Spleen (tissue), 11 donors: ENCODE measurements at regions not wholly inside any gene's neighbourhood (a gene's known extent, or its start where the extent isn't known, plus 50 kb on each side); places are given as distances from the start of the nearest gene placed in this dataset.

Experiments used
- DNase-seq: peaks from one replicate; pipeline ENCODE4 v3.0.0-alpha.2; 2020
- H3K27ac ChIP-seq, 8 donors: fragments of 200-600 bp; sonication (generic) in 7 of 8; 1 replicate in 4 of 8; 2 replicates in 4 of 8; pipeline versions ENCODE4 v1.5.0 to v1.8.0; 2016 to 2021; ENCODE audit warnings: inconsistent platforms in 4 of 8, mild to moderate bottlenecking in 4 of 8, moderate library complexity in 1 of 8
- H3K27me3 ChIP-seq, 7 donors: fragments of 200-600 bp; sonication (generic) in 6 of 7; replicated peaks in 1 of 7; 1 replicate in 4 of 7; 2 replicates in 3 of 7; pipeline versions ENCODE4 v1.5.0 to v1.8.0; 2016 to 2021; ENCODE audit warnings: inconsistent platforms in 3 of 7, mild to moderate bottlenecking in 1 of 7
- H3K36me3 ChIP-seq, 6 donors: fragments of 200-600 bp; sonication (generic) in 5 of 6; 1 replicate in 4 of 6; 2 replicates in 2 of 6; pipeline versions ENCODE4 v1.5.0 to v1.8.0; 2016 to 2021; ENCODE audit warnings: inconsistent platforms in 2 of 6
- H3K4me1 ChIP-seq, 6 donors: fragments of 200-600 bp; sonication (generic) in 5 of 6; 1 replicate in 3 of 6; 2 replicates in 3 of 6; pipeline versions ENCODE4 v1.5.0 to v1.8.0; 2016 to 2021; ENCODE audit warnings: inconsistent platforms in 3 of 6
- H3K4me3 ChIP-seq, 8 donors: fragments of 200-600 bp; sonication (generic) in 7 of 8; 1 replicate in 4 of 8; 2 replicates in 4 of 8; pipeline versions ENCODE4 v1.5.0 to v1.8.0; 2016 to 2021; ENCODE audit warnings: inconsistent platforms in 4 of 8, mild to moderate bottlenecking in 4 of 8, moderate library complexity in 2 of 8
- H3K9me3 ChIP-seq, 8 donors: fragments of 200-600 bp; sonication (generic) in 7 of 8; 1 replicate in 4 of 8; 2 replicates in 4 of 8; pipeline versions ENCODE4 v1.5.0 to v1.8.0; 2016 to 2021; ENCODE audit warnings: inconsistent platforms in 4 of 8
- POLR2A ChIP-seq, 3 donors: fragments of 450-650 bp; IDR thresholded peaks; one replicate each; pipeline ENCODE4 v1.5.1; 2017; ENCODE audit warnings: antibody characterized with exemption in 3 of 3, mild to moderate bottlenecking in 1 of 3
- POLR2AphosphoS5 ChIP-seq, 3 donors: sonication (generic); formaldehyde crosslinking; IDR thresholded peaks; one replicate each; pipeline ENCODE4 v1.5.1; 2017; ENCODE audit warnings: antibody characterized with exemption in 3 of 3
- WGBS, 5 donors: extraction: QIAGEN DNeasy Blood & Tissue Kit in 3 of 5; methylation state at CpG; one replicate each; pipeline versions ENCODE4 v1.1.5 to v1.1.7; 2013 to 2018; 5-methylcytosine and 5-hydroxymethylcytosine counted together
- intact Hi-C: fragments of 100-400 bp; cut with DNase I; formaldehyde crosslinking; loops from one replicate; pipeline ENCODE4 v1.15.0; 2023; ENCODE audit warnings: low total_unique reads
- TF ChIP-seq, protein P1 (sequence below), 11 experiments: fragments of 200-600 bp in 7 of 11; fragments of 450-650 bp in 4 of 11; sonication (generic) in 4 of 11; IDR thresholded peaks in 8 of 11; conservative IDR thresholded peaks in 3 of 11; 1 replicate in 7 of 11; 2 replicates in 4 of 11; pipeline versions ENCODE4 v1.4.0 to v1.8.0; 2016 to 2021; ENCODE audit warnings: antibody characterized with exemption in 11 of 11, inconsistent platforms in 4 of 11, mild to moderate bottlenecking in 1 of 11
- donor health status: healthy with polysubstance abuse.
- donor health status: DM: no; HTN: no; CAD: no; lungs with moderate emphysema.
- donor health status: DM: no; HTN: no; CAD: no.
- donor health status: Bipolar disorder and iron deficiency.
- donor health status: healthy.
- donor health status: DM: no; HTN: no; CAD: no.
- donor health status: DM: yes; HTN: yes; CAD: no.

GRCh38 chr15:48040166-48040817 lies 80.5 kb upstream of the SLC24A5 start:
- TF ChIP-seq POLR2A (IDR thresholded peaks at IDR 0.05): no peak
- H3K27me3 ChIP-seq: peaks cover 0 to 2% (median 0%) of the 10 kb centered on the region in 7 donors
- H3K9me3 ChIP-seq: peaks cover 0 to 7% (median 0%) of the 10 kb centered on the region in 8 donors
- no peak overlapping the region for H3K4me3 ChIP-seq
- WGBS, 5 donors: 72 to 76% (median 75%) methylated on average over 6 of the region's 6 CpGs
- no peak overlapping the region for H3K27ac ChIP-seq
- no peaks in the 10 kb centered on the region for H3K36me3 ChIP-seq
- intact Hi-C loops: no loop called here
- DNase-seq: no peak
- no peaks in the 10 kb centered on the region for H3K4me1 ChIP-seq

GRCh38 chr15:48041454-48041853 lies 79.3 kb upstream of the SLC24A5 start:
- Histone ChIP-seq H3K9me3 (peaks cover 0 to 7% (median 0%) of the 10 kb centered on the region in 8 donors), H3K27me3 (no peaks in the 10 kb centered on the region), H3K36me3 (no peaks in the 10 kb centered on the region), H3K27ac (no peak overlapping the region), H3K4me1 (no peaks in the 10 kb centered on the region), H3K4me3 (no peak overlapping the region)
- DNase-seq: no peak
- TF ChIP-seq, protein P1, sequence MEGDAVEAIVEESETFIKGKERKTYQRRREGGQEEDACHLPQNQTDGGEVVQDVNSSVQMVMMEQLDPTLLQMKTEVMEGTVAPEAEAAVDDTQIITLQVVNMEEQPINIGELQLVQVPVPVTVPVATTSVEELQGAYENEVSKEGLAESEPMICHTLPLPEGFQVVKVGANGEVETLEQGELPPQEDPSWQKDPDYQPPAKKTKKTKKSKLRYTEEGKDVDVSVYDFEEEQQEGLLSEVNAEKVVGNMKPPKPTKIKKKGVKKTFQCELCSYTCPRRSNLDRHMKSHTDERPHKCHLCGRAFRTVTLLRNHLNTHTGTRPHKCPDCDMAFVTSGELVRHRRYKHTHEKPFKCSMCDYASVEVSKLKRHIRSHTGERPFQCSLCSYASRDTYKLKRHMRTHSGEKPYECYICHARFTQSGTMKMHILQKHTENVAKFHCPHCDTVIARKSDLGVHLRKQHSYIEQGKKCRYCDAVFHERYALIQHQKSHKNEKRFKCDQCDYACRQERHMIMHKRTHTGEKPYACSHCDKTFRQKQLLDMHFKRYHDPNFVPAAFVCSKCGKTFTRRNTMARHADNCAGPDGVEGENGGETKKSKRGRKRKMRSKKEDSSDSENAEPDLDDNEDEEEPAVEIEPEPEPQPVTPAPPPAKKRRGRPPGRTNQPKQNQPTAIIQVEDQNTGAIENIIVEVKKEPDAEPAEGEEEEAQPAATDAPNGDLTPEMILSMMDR (IDR thresholded peaks at IDR 0.05 in 8 of 11, conservative IDR thresholded peaks at IDR 0.05 in 3 of 11): no peak
- TF ChIP-seq POLR2A (IDR thresholded peaks at IDR 0.05) (no peak), POLR2AphosphoS5 (IDR thresholded peaks at IDR 0.05) (no peak)
- intact Hi-C loops: no loop called here
- 91 to 94% (median 93%) methylated on average over 2 of the region's 2 CpGs for WGBS, 5 donors

- peaks cover 0 to 7% (median 0%) of the 10 kb centered on the region in 7 donors for H3K27me3 ChIP-seq
- H3K36me3 ChIP-seq: no peaks in the 10 kb centered on the region
- no peak for DNase-seq
- intact Hi-C loops: no loop called here
- H3K4me3 ChIP-seq: no peak overlapping the region
- H3K27ac ChIP-seq: no peak overlapping the region
- TF ChIP-seq, protein P1 (IDR thresholded peaks at IDR 0.05 in 8 of 11, conservative IDR thresholded peaks at IDR 0.05 in 3 of 11): no peak
- TF ChIP-seq POLR2A (IDR thresholded peaks at IDR 0.05) (no peak), POLR2AphosphoS5 (IDR thresholded peaks at IDR 0.05) (no peak)
- H3K9me3 ChIP-seq: peaks cover 0 to 9% (median 0%) of the 10 kb centered on the region in 8 donors
- 44 to 59% (median 53%) methylated on average over 5 of the region's 5 CpGs for WGBS, 5 donors
- no peaks in the 10 kb centered on the region for H3K4me1 ChIP-seq
Observed at GRCh38 chr15:48046813-48047438, 73.9 kb upstream of the SLC24A5 start.

GRCh38 chr15:48049736-48050135 lies 71.1 kb upstream of the SLC24A5 start:
- Histone ChIP-seq H3K9me3 (peaks cover 0 to 9% (median 0%) of the 10 kb centered on the region in 8 donors), H3K27ac (no peak overlapping the region), H3K4me3 (no peak overlapping the region), H3K36me3 (no peaks in the 10 kb centered on the region), H3K27me3 (peaks cover 0 to 7% (median 0%) of the 10 kb centered on the region in 7 donors), H3K4me1 (no peaks in the 10 kb centered on the region)
- intact Hi-C loops: no loop called here
- DNase-seq: no peak
- TF ChIP-seq POLR2AphosphoS5 (IDR thresholded peaks at IDR 0.05) (no peak), POLR2A (IDR thresholded peaks at IDR 0.05) (no peak)
- TF ChIP-seq, protein P1 (IDR thresholded peaks at IDR 0.05 in 8 of 11, conservative IDR thresholded peaks at IDR 0.05 in 3 of 11): no peak
